Mesenchymal stem cell (in vitro differentiated cells and primary cell): ENCODE measurements at regions not wholly inside any gene's neighbourhood (a gene's known extent, or its start where the extent isn't known, plus 50 kb on each side); places are given as distances from the start of the nearest gene placed in this dataset.
"Not testable (repeated sequence)": the region's sequence is repeated elsewhere in the genome, so short reads cannot be mapped to it uniquely, and the experiment has no call there.

Experiments used
- DNase-seq: peaks from one replicate; pipeline ENCODE4 v3.0.0-alpha.2; 2013
- H2AFZ ChIP-seq: one replicate; pipeline ENCODE4 v1.6.1; 2013; ENCODE audit warnings: low read depth, mild to moderate bottlenecking, control low read depth, inconsistent platforms, low read length, moderate library complexity
- H2AK5ac ChIP-seq: 2 replicates; pipeline ENCODE4 v1.6.1; 2013; ENCODE audit warnings: low read length, moderate library complexity, mild to moderate bottlenecking, inconsistent platforms; ENCODE audit not compliant: severe bottlenecking
- H2BK120ac ChIP-seq: one replicate; pipeline ENCODE4 v1.6.1; 2013; ENCODE audit warnings: low read depth, mild to moderate bottlenecking, inconsistent platforms, low read length, moderate library complexity
- H2BK12ac ChIP-seq, 2 experiments: one replicate each; pipeline ENCODE4 v1.6.1; 2013; ENCODE audit warnings: inconsistent platforms in 2 of 2, low read length in 2 of 2, mild to moderate bottlenecking in 2 of 2, moderate library complexity in 2 of 2, control low read depth in 1 of 2
- H2BK15ac ChIP-seq: one replicate; pipeline ENCODE4 v1.6.1; 2013; ENCODE audit warnings: mild to moderate bottlenecking, low read depth, inconsistent platforms; ENCODE audit not compliant: poor library complexity, severe bottlenecking
- H2BK5ac ChIP-seq: 2 replicates; pipeline ENCODE4 v1.6.1; 2013; ENCODE audit warnings: low read depth, mild to moderate bottlenecking, low read length, control low read depth, inconsistent platforms; ENCODE audit not compliant: poor library complexity, severe bottlenecking
- H3K14ac ChIP-seq, 2 experiments: one replicate each; pipeline ENCODE4 v1.6.1; 2013; ENCODE audit warnings: inconsistent platforms in 2 of 2, low read length in 2 of 2, control low read depth in 1 of 2, mild to moderate bottlenecking in 1 of 2, moderate library complexity in 1 of 2
- H3K18ac ChIP-seq, 2 experiments: one replicate each; pipeline ENCODE4 v1.6.1; 2013; ENCODE audit warnings: inconsistent platforms in 2 of 2, low read length in 2 of 2, control low read depth in 1 of 2, low read depth in 1 of 2, mild to moderate bottlenecking in 1 of 2
- H3K23ac ChIP-seq, 2 experiments: one replicate each; pipeline ENCODE4 v1.6.1; 2013; ENCODE audit warnings: inconsistent platforms in 2 of 2, low read length in 2 of 2, mild to moderate bottlenecking in 2 of 2, moderate library complexity in 2 of 2, control low read depth in 1 of 2
- H3K27ac ChIP-seq: 2 replicates; pipeline ENCODE4 v1.5.1; 2013; ENCODE audit warnings: mild to moderate bottlenecking, moderate library complexity, low read length, control low read depth, inconsistent platforms; ENCODE audit not compliant: poor library complexity, severe bottlenecking
- H3K27me3 ChIP-seq, 2 experiments: 2 replicates each; pipeline versions ENCODE4 v1.6.1 to v1.7.0; 2013; ENCODE audit warnings: low read length in 2 of 2, mild to moderate bottlenecking in 2 of 2, moderate library complexity in 2 of 2, control low read depth in 1 of 2, inconsistent platforms in 1 of 2; ENCODE audit not compliant: control insufficient read depth in 1 of 2, insufficient read depth in 1 of 2
- H3K36me3 ChIP-seq, 2 experiments: 2 replicates each; pipeline versions ENCODE4 v1.6.1 to v1.7.0; 2013; ENCODE audit warnings: low read length in 2 of 2, control low read depth in 1 of 2, inconsistent platforms in 1 of 2, low read depth in 1 of 2, mild to moderate bottlenecking in 1 of 2; ENCODE audit not compliant: insufficient read depth in 2 of 2, control insufficient read depth in 1 of 2
- H3K4ac ChIP-seq, 2 experiments: one replicate each; pipeline ENCODE4 v1.6.1; 2013; ENCODE audit warnings: inconsistent platforms in 2 of 2, low read length in 2 of 2, mild to moderate bottlenecking in 2 of 2, moderate library complexity in 2 of 2, control low read depth in 1 of 2, low read depth in 1 of 2
- H3K4me1 ChIP-seq: 2 replicates; pipeline ENCODE4 v1.6.1; 2013; ENCODE audit warnings: low read depth, low read length, control low read depth; ENCODE audit not compliant: control insufficient read depth, insufficient read depth
- H3K4me2 ChIP-seq: 2 replicates; pipeline ENCODE4 v1.6.1; 2013; ENCODE audit warnings: low read length, mild to moderate bottlenecking, inconsistent platforms; ENCODE audit not compliant: poor library complexity, severe bottlenecking
- H3K4me3 ChIP-seq, 2 experiments: 2 replicates each; pipeline versions ENCODE4 v1.5.1 to v1.7.0; 2013; ENCODE audit warnings: low read length in 2 of 2, mild to moderate bottlenecking in 2 of 2, control low read depth in 1 of 2, low read depth in 1 of 2; ENCODE audit not compliant: insufficient read depth in 1 of 2
- H3K79me1 ChIP-seq: replicated peaks from 2 replicates; pipeline ENCODE4 v1.6.1; 2013; ENCODE audit warnings: mild to moderate bottlenecking, control low read depth, low read length, inconsistent platforms; ENCODE audit not compliant: poor library complexity, severe bottlenecking
- H3K9ac ChIP-seq: 2 replicates; pipeline ENCODE4 v1.7.0; 2013; ENCODE audit warnings: mild to moderate bottlenecking, low read length, moderate library complexity
- H3K9me3 ChIP-seq: 2 replicates; pipeline ENCODE4 v1.7.0; 2013; ENCODE audit warnings: mild to moderate bottlenecking, low read length; ENCODE audit not compliant: control insufficient read depth
- H4K8ac ChIP-seq: one replicate; pipeline ENCODE4 v1.6.1; 2013; ENCODE audit warnings: inconsistent platforms, mild to moderate bottlenecking, low read length, moderate library complexity
- H4K91ac ChIP-seq: one replicate; pipeline ENCODE4 v1.6.1; 2013; ENCODE audit warnings: mild to moderate bottlenecking, low read length, inconsistent platforms
- WGBS: methylation state at CpG from one replicate; pipeline ENCODE4 v1.1.7; 2013; ENCODE audit warnings: mixed read lengths; 5-methylcytosine and 5-hydroxymethylcytosine counted together

DNA sequence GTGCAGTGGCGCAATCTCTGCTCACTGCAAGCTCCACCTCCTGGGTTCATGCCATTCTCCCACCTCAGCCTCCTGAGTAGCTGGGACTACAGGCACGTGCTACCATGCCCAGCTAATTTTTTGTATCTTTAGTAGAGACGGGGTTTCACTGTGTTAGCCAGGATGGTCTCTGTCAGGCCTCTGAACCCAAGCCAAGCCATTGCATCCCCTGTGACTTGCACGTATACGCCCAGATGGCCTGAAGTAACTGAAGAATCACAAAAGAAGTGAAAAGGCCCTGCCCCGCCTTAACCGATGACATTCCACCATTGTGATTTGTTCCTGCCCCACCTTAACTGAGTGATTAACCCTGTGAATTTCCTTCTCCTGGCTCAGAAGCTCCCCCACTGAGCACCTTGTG, 147.2 kb upstream of the TRIB2 start:
- not testable (repeated sequence) for H3K79me1 ChIP-seq, H3K23ac ChIP-seq, H3K4me3 ChIP-seq, H2BK5ac ChIP-seq, H2AK5ac ChIP-seq, H3K9ac ChIP-seq, H3K36me3 ChIP-seq, H3K9me3 ChIP-seq, H3K27me3 ChIP-seq, H3K27ac ChIP-seq, H2AFZ ChIP-seq, H4K91ac ChIP-seq, H2BK15ac ChIP-seq, H2BK120ac ChIP-seq, H3K4ac ChIP-seq, H2BK12ac ChIP-seq, H3K4me2 ChIP-seq, H3K18ac ChIP-seq, H3K14ac ChIP-seq, H3K4me1 ChIP-seq, DNase-seq, H4K8ac ChIP-seq
- 95% methylated on average over 7 of the region's 7 CpGs for WGBS

DNA sequence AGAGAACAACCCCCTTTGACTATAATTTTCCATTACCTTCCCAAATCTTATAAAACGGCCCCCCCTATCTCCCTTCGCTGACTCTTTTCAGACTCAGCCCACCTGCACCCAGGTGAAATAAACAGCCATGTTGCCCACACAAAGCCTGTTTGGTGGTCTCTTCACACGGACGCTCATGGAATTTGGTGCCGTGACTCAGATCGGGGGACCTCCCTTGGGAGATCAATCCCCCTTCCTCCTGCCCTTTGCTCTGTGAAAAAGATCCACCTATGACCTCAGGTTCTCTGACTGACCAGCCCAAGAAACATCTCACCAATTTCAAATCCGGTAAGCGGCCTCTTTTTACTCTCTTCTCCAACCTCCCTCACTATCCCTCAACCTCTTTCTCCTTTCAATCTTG, 146.8 kb upstream of the TRIB2 start:
- not testable (repeated sequence) for H3K79me1 ChIP-seq, H3K14ac ChIP-seq, H3K9me3 ChIP-seq, H3K4me2 ChIP-seq, H3K36me3 ChIP-seq, H2BK5ac ChIP-seq, H3K27ac ChIP-seq, H2AFZ ChIP-seq, DNase-seq, H2BK12ac ChIP-seq, H2AK5ac ChIP-seq, H3K27me3 ChIP-seq, H3K18ac ChIP-seq, H3K4me3 ChIP-seq, H3K23ac ChIP-seq, H3K4ac ChIP-seq, H3K4me1 ChIP-seq, H2BK15ac ChIP-seq, H3K9ac ChIP-seq, H4K8ac ChIP-seq, H4K91ac ChIP-seq, H2BK120ac ChIP-seq
- 94% methylated on average over 8 of the region's 8 CpGs for WGBS

- H3K79me1 ChIP-seq: no peaks in the 10 kb centered on the region
- no peak overlapping the region for H2BK15ac ChIP-seq
- no peak overlapping the region for H3K4ac ChIP-seq
- H4K91ac ChIP-seq: no peak overlapping the region
- H2BK5ac ChIP-seq: no peak overlapping the region
- no peaks in the 10 kb centered on the region for H3K9me3 ChIP-seq
- no peak overlapping the region for H2BK120ac ChIP-seq
- no peak overlapping the region for H2AK5ac ChIP-seq
- no peak overlapping the region for H3K4me3 ChIP-seq
- H3K14ac ChIP-seq: no peak overlapping the region
- H3K18ac ChIP-seq: no peak overlapping the region
- no peak overlapping the region for H2BK12ac ChIP-seq
- peaks cover 0 to 4% of the 10 kb centered on the region in 2 experiments for H3K27me3 ChIP-seq
- no peaks in the 10 kb centered on the region for H3K4me1 ChIP-seq
- no peak overlapping the region for H3K9ac ChIP-seq
- no peak overlapping the region for H3K27ac ChIP-seq
- DNase-seq: no peak
- no peaks in the 10 kb centered on the region for H3K36me3 ChIP-seq
- no peak overlapping the region for H3K23ac ChIP-seq
- H3K4me2 ChIP-seq: no peak overlapping the region
- no peak overlapping the region for H4K8ac ChIP-seq
- H2AFZ ChIP-seq: no peak overlapping the region
These were observed 139.6 kb upstream of the TRIB2 start for GRCh38 chr2:12577091-12577490.

GRCh38 chr2:12577567-12578253, 139.0 kb upstream of the TRIB2 start:
- H3K14ac ChIP-seq: no peak overlapping the region
- no peak overlapping the region for H2BK12ac ChIP-seq
- no peak overlapping the region for H2BK5ac ChIP-seq
- no peak overlapping the region for H2BK15ac ChIP-seq
- no peak overlapping the region for H3K18ac ChIP-seq
- no peak overlapping the region for H3K4me3 ChIP-seq
- 62% methylated on average over 7 of the region's 7 CpGs for WGBS
- no peaks in the 10 kb centered on the region for H3K9me3 ChIP-seq
- H2BK120ac ChIP-seq: no peak overlapping the region
- DNase-seq: no peak
- H4K91ac ChIP-seq: no peak overlapping the region
- no peak overlapping the region for H4K8ac ChIP-seq
- no peak overlapping the region for H3K4me2 ChIP-seq
- no peaks in the 10 kb centered on the region for H3K36me3 ChIP-seq
- H3K79me1 ChIP-seq: no peaks in the 10 kb centered on the region
- H3K4me1 ChIP-seq: no peaks in the 10 kb centered on the region
- H3K23ac ChIP-seq: no peak overlapping the region
- H2AFZ ChIP-seq: no peak overlapping the region
- no peak overlapping the region for H3K4ac ChIP-seq
- no peak overlapping the region for H3K27ac ChIP-seq
- H3K9ac ChIP-seq: no peak overlapping the region
- H2AK5ac ChIP-seq: no peak overlapping the region
- H3K27me3 ChIP-seq: peaks cover 0 to 4% of the 10 kb centered on the region in 2 experiments
